ENCODE measurements at regions not wholly inside any gene's neighbourhood (a gene's known extent, or its start where the extent isn't known, plus 50 kb on each side); places are given as distances from the start of the nearest gene placed in this dataset.
"Not testable (repeated sequence)": the region's sequence is repeated elsewhere in the genome, so short reads cannot be mapped to it uniquely, and the experiment has no call there.

DNA sequence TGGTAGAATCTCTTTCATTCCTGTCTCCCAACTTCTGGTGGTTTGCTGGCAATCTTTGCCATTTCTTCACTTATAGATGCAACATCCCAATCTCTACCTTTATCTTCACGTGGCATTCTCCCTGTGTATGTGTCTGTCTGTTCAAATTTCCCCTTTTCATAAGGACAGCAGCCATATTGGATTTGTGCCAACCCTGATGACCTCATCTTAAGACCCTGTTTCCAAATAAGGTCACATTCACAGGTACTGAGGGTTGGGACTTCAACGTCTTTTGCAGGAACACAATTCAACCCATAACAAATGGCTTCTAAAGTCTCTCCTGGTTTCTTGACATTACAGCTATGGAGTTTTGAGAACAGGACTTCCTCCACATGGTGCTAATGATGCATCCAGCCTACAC is 84.5 kb upstream of the OLIG2 start:
- no peak for FAIRE-seq

- FAIRE-seq = no peak
These were observed 79.1 kb upstream of the OLIG2 start for GRCh38 chr21:32946654-32947053.

GRCh38 chr21:32947736-32948135 is 78.0 kb upstream of the OLIG2 start:
- FAIRE-seq = no peak

DNA sequence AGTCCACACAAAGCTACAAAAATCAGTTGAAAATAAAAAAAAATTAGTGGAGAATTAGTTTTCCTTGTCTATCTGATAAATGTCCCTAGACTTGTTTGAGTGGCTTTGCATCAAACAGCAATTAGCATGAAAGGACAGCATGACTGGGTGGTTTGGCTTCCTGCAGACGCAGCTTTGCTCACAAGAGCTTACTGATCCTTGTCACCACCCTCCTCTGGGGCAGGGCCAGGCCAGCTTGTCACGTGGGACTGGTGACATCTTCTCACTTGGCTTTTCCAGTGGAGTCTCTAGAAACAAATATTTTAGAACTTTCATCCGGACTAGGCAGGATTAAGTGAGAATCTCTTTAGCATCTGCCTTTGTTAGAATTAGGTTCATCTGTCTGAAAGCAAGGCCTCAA is 76.0 kb upstream of the OLIG2 start:
- no peak for FAIRE-seq

GRCh38 chr21:32951041-32951440 is 74.7 kb upstream of the OLIG2 start:
- no peak for FAIRE-seq

- FAIRE-seq = no peak
These were observed 71.4 kb upstream of the OLIG2 start for GRCh38 chr21:32954353-32954752.

GRCh38 chr21:32955311-32956060 is 70.2 kb upstream of the OLIG2 start:
- no peak for FAIRE-seq

- no peak for FAIRE-seq
These were observed 69.6 kb upstream of the OLIG2 start for GRCh38 chr21:32956061-32956656.

GRCh38 chr21:32957545-32957944 is 68.2 kb upstream of the OLIG2 start:
- FAIRE-seq = no peak

DNA sequence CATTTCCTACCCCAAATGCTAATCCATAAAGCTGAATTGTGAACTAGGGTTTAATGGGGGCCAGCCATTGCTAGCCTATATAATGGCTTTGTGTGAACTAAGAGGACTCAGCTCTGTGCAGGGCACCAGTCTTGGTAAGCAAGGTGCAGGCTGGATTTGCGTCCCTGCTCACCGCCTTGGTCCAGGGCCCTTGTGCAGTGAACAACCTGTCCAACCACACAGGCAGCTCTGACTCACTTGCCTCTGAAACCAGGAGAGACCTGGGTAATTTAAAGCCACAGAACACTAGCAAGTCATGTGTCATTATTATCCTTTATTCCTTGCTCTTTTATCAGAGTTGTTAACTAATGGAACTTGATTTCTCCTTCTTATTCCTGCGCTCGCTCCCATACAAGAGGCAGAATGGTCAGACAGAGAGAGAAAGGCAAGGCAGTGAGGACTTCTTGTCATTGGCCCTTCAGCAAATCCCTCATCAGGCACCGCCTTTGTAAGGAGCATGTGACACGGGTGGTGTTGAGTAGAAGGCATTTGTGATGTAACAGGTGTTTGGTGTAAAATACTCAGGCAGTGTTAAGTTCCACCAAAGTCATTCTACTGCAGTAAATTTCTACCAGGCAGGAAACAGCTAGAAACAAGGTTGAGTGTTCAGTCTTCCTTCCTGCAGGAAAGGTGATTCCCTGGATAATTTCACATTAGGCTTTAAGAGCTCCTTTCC is 67.3 kb upstream of the OLIG2 start:
- FAIRE-seq = no peak

- no peak for FAIRE-seq
These were observed 63.5 kb upstream of the OLIG2 start for GRCh38 chr21:32962268-32962667.

DNA sequence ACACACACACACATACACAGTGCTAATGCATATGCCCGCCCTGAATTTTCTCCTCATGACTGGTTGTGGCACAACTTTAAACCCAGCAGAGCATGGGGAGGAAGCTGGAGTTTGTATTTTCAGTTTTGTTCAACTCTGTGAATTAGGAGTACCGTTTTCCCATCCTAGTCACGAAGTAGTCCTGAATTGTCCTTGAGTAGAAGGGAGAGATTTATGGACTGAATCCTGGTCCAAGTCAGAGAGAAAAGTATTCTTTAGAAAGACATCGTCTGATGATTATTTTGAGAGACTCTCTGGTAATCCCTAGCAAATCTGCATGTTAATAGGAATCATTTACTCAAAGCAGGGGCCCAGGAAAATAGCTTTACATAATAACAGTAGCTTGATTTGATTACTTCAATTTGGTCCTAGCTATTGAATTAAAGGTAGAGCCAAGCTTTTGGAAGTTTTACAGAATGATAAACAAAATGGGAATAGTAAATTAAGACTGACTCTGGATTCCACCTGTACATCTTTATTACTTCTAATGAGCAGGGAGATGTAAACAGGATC is 60.5 kb upstream of the OLIG2 start:
- FAIRE-seq = no peak

DNA sequence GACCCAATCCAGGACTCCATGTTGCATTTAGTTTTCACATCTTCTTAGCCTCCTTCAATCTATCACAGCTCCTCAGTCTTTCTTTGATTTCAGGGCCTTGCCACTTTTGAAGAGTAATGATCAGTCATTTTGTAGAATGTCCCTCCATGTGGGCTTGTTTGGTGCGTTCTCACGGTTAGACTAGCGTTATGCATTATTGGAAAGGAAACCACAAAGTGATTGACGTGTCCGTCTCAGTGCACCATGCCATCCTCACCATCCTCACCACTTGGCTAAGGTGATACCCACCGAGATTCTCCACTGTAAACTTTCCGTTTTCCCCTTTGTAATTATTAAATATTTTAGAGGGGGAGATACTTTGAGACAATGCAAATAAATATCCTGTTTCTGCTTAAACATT is 59.6 kb upstream of the OLIG2 start:
- no peak for FAIRE-seq

DNA sequence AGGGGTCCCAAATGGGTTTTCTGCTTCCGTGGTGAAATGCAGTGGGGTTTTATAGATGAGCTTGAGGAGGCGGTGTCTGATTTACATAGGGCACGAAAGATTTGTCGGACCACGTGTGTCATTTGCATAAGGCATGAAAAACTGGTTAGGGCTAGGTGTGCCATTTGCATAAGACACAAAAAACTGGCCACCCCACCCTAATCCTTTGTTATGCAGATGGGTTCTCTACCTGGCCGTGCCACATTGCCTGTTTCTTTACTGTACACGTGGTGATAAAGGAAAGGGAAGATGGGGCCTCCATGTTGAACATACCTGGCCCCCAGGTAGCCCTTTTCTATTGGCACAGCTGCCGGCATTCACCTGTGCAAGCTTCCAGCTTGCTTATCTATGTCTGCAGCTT is 57.6 kb upstream of the OLIG2 start:
- not testable (repeated sequence) for FAIRE-seq

DNA sequence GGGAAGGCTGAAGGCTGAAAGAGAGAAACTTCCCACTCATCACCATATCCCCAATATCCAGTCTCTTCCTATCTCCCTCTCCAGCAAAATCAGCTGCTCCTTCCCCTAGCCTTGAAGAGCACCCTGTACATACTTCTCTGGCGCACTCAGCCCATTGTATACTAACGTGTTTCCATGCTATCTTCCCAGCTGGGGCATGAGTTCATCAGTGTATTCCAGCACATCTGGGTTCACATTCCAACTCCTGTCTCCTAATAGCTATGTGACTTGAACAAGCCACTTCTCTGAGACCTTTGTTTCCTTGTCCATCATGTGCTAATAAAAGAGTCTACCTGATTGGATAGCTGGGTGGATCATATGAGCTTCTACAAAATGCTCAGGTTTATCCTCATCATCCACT is 51.1 kb upstream of the OLIG2 start:
- FAIRE-seq = no peak

- no peak for FAIRE-seq
These were observed 49.8 kb upstream of the OLIG2 start for GRCh38 chr21:32975811-32976431.

Measured in TTC549 (cell line).